WTC11 (cell line): ENCODE measurements at regions not wholly inside any gene's neighbourhood (a gene's known extent, or its start where the extent isn't known, plus 50 kb on each side); places are given as distances from the start of the nearest gene placed in this dataset.

Experiments
- ATAC-seq: fragments of 200-7000 bp; cut with Tn5 transposase; 2 replicates; pipeline ENCODE4 v1.10.0; 2021; ENCODE audit warnings: mild to moderate bottlenecking, moderate library complexity
- CTCF ChIA-PET: fragments of 300-600 bp; sonication (Branson Sonifier 250); formaldehyde crosslinking; loops from one replicate; lab custom pipeline; 2021; ENCODE audit warnings: antibody characterized with exemption; lab: Charles Lee
- POLR2A ChIA-PET: fragments of 350-600 bp; sonication (Branson Sonifier 250); formaldehyde crosslinking; loops from one replicate; lab custom pipeline; 2021; ENCODE audit warnings: antibody characterized with exemption; lab: Charles Lee
- DNase-seq: peaks from one replicate; pipeline ENCODE4 v3.0.0; 2021; ENCODE audit warnings: low spot score
- H3K27ac Mint-ChIP-seq: 2 replicates; pipeline ENCODE4 v1.8.0; 2021; ENCODE audit warnings: mixed read lengths
- H3K27me3 Mint-ChIP-seq: 2 replicates; pipeline ENCODE4 v1.8.0; 2021; ENCODE audit warnings: low read depth, mild to moderate bottlenecking, moderate library complexity, mixed read lengths
- H3K36me3 Mint-ChIP-seq: 2 replicates; pipeline ENCODE4 v1.8.0; 2021; ENCODE audit warnings: mixed read lengths
- H3K4me1 Mint-ChIP-seq: 2 replicates; pipeline ENCODE4 v1.8.0; 2022; ENCODE audit warnings: mixed read lengths
- H3K4me3 Mint-ChIP-seq: 2 replicates; pipeline ENCODE4 v1.8.0; 2021; ENCODE audit warnings: mild to moderate bottlenecking, moderate library complexity, mixed read lengths
- H3K9me3 Mint-ChIP-seq: 2 replicates; pipeline ENCODE4 v1.8.0; 2021; ENCODE audit warnings: mixed read lengths
- ATF1 ChIP-seq: sonication (generic); formaldehyde crosslinking; IDR thresholded peaks from 2 replicates; pipeline ENCODE4 v1.8.1; 2023; ENCODE audit warnings: mild to moderate bottlenecking, moderate library complexity, missing genetic modification reagents
- ATF2 ChIP-seq: sonication (generic); formaldehyde crosslinking; IDR thresholded peaks from 2 replicates; pipeline ENCODE4 v1.8.1; 2022; ENCODE audit warnings: low read depth, missing genetic modification reagents, borderline replicate concordance
- ATF3 ChIP-seq: sonication (generic); formaldehyde crosslinking; conservative IDR thresholded peaks from 2 replicates; pipeline ENCODE4 v1.8.1; 2022; ENCODE audit warnings: mild to moderate bottlenecking, missing genetic modification reagents
- CDX4 ChIP-seq: fragments of 250-450 bp; sonication (Bioruptor Pico); IDR thresholded peaks from 2 replicates; pipeline ENCODE4 v1.9.0; 2021; ENCODE audit warnings: moderate library complexity, mild to moderate bottlenecking, inconsistent platforms, borderline replicate concordance
- CREB1 ChIP-seq: sonication (generic); formaldehyde crosslinking; IDR thresholded peaks from 2 replicates; pipeline ENCODE4 v1.8.0; 2023; ENCODE audit warnings: mild to moderate bottlenecking, missing genetic modification reagents
- CREM ChIP-seq: sonication (generic); formaldehyde crosslinking; IDR thresholded peaks from 2 replicates; pipeline ENCODE4 v1.8.1; 2022; ENCODE audit warnings: mild to moderate bottlenecking, missing genetic modification reagents, moderate library complexity
- ETV6 ChIP-seq: sonication (generic); formaldehyde crosslinking; IDR thresholded peaks from 2 replicates; pipeline ENCODE4 v1.8.1; 2022; ENCODE audit warnings: mild to moderate bottlenecking, missing genetic modification reagents
- FOXJ3 ChIP-seq: sonication (generic); formaldehyde crosslinking; IDR thresholded peaks from 2 replicates; pipeline ENCODE4 v1.9.0; 2021; ENCODE audit warnings: missing genetic modification reagents, mild to moderate bottlenecking, borderline replicate concordance
- FOXK1 ChIP-seq: sonication (generic); formaldehyde crosslinking; IDR thresholded peaks from 2 replicates; pipeline ENCODE4 v1.8.0; 2022; ENCODE audit warnings: mild to moderate bottlenecking, moderate library complexity, missing genetic modification reagents
- HMGA2 ChIP-seq: fragments of 250-450 bp; sonication (Bioruptor Pico); IDR thresholded peaks from 2 replicates; pipeline ENCODE4 v1.4.0; 2021; ENCODE audit warnings: mild to moderate bottlenecking, moderate library complexity
- MLX ChIP-seq: sonication (generic); formaldehyde crosslinking; IDR thresholded peaks from 2 replicates; pipeline ENCODE4 v1.8.1; 2023; ENCODE audit warnings: mild to moderate bottlenecking, missing genetic modification reagents, moderate library complexity
- NFATC4 ChIP-seq: fragments of 250-450 bp; sonication (Bioruptor Pico); IDR thresholded peaks from 2 replicates; pipeline ENCODE4 v1.9.0; 2021; ENCODE audit warnings: mild to moderate bottlenecking
- NFE2L1 ChIP-seq: sonication (generic); formaldehyde crosslinking; IDR thresholded peaks from 2 replicates; pipeline ENCODE4 v1.8.1; 2023; ENCODE audit warnings: missing genetic modification reagents
- NFYB ChIP-seq: sonication (generic); formaldehyde crosslinking; conservative IDR thresholded peaks from 2 replicates; pipeline ENCODE4 v1.8.0; 2022; ENCODE audit warnings: low read depth, missing genetic modification reagents
- NR1H2 ChIP-seq: sonication (generic); formaldehyde crosslinking; IDR thresholded peaks from 2 replicates; pipeline ENCODE4 v1.9.0; 2021; ENCODE audit warnings: mild to moderate bottlenecking, moderate library complexity, missing genetic modification reagents
- NR2C2 ChIP-seq: sonication (generic); formaldehyde crosslinking; IDR thresholded peaks from 2 replicates; pipeline ENCODE4 v1.8.0; 2022; ENCODE audit warnings: mild to moderate bottlenecking, missing genetic modification reagents
- PREB ChIP-seq: sonication (generic); formaldehyde crosslinking; IDR thresholded peaks from 2 replicates; pipeline ENCODE4 v1.8.1; 2022; ENCODE audit warnings: mild to moderate bottlenecking, missing genetic modification reagents, moderate library complexity, borderline replicate concordance
- RELA ChIP-seq: sonication (generic); formaldehyde crosslinking; IDR thresholded peaks from 2 replicates; pipeline ENCODE4 v1.8.1; 2022; ENCODE audit warnings: missing genetic modification reagents, mild to moderate bottlenecking, borderline replicate concordance
- RORB ChIP-seq: fragments of 250-450 bp; sonication (Bioruptor Pico); IDR thresholded peaks from 2 replicates; pipeline ENCODE4 v1.9.0; 2021; ENCODE audit warnings: mild to moderate bottlenecking
- SMAD3 ChIP-seq: sonication (generic); formaldehyde crosslinking; IDR thresholded peaks from 2 replicates; pipeline ENCODE4 v1.8.0; 2022; ENCODE audit warnings: missing genetic modification reagents, mild to moderate bottlenecking, borderline replicate concordance
- SP1 ChIP-seq: sonication (generic); formaldehyde crosslinking; conservative IDR thresholded peaks from 2 replicates; pipeline ENCODE4 v1.8.1; 2022; ENCODE audit warnings: missing genetic modification reagents
- TEAD4 ChIP-seq: sonication (generic); formaldehyde crosslinking; IDR thresholded peaks from 2 replicates; pipeline ENCODE4 v1.8.0; 2022; ENCODE audit warnings: mild to moderate bottlenecking, missing genetic modification reagents
- USF1 ChIP-seq: sonication (generic); formaldehyde crosslinking; IDR thresholded peaks from 2 replicates; pipeline ENCODE4 v1.8.0; 2022; ENCODE audit warnings: mild to moderate bottlenecking, missing genetic modification reagents
- ZBTB21 ChIP-seq: sonication (generic); formaldehyde crosslinking; IDR thresholded peaks from 2 replicates; pipeline ENCODE4 v1.8.1; 2023; ENCODE audit warnings: mild to moderate bottlenecking, missing genetic modification reagents, borderline replicate concordance
- ZMAT4 ChIP-seq: fragments of 250-450 bp; sonication (Bioruptor Pico); IDR thresholded peaks from 2 replicates; pipeline ENCODE4 v1.9.0; 2021; ENCODE audit warnings: mild to moderate bottlenecking
- ZNF219 ChIP-seq: sonication (generic); formaldehyde crosslinking; IDR thresholded peaks from 2 replicates; pipeline ENCODE4 v1.8.0; 2023; ENCODE audit warnings: missing genetic modification reagents, mild to moderate bottlenecking, borderline replicate concordance
- ZNF317 ChIP-seq: sonication (generic); formaldehyde crosslinking; IDR thresholded peaks from 2 replicates; pipeline ENCODE4 v1.8.1; 2023; ENCODE audit warnings: low read depth, mild to moderate bottlenecking, moderate library complexity, missing genetic modification reagents, borderline replicate concordance
- ZNF396 ChIP-seq: fragments of 250-450 bp; sonication (Bioruptor Pico); IDR thresholded peaks from 2 replicates; pipeline ENCODE4 v1.8.0; 2021; ENCODE audit warnings: mild to moderate bottlenecking, moderate library complexity, borderline replicate concordance
- ZNF416 ChIP-seq: fragments of 250-450 bp; sonication (Bioruptor Pico); IDR thresholded peaks from 2 replicates; pipeline ENCODE4 v1.9.0; 2021; ENCODE audit warnings: mild to moderate bottlenecking, inconsistent platforms
- ZNF671 ChIP-seq: fragments of 250-450 bp; sonication (Bioruptor Pico); IDR thresholded peaks from 2 replicates; pipeline ENCODE4 v1.8.0; 2021; ENCODE audit warnings: mild to moderate bottlenecking

- Mint-ChIP-seq H3K4me1 (peaks cover 7% of the 10 kb centered on the region), H3K27ac (no peak overlapping the region), H3K36me3 (no peaks in the 10 kb centered on the region), H3K27me3 (no peaks in the 10 kb centered on the region; the same call in 1 of the 2 replicates), H3K9me3 (no peaks in the 10 kb centered on the region), H3K4me3 (no peak overlapping the region)
- POLR2A ChIA-PET: no interaction called here
- no peak for DNase-seq
- CTCF ChIA-PET: interaction anchor here (0.9 to 1.5 kb wide), 3 partner anchors 16 to 31 kb away, joined by 3 to 4 read pairs (median 3); no protein-coding TSS in a partner anchor
- ATAC-seq: no peak
- TF ChIP-seq ZMAT4 (CRISPR knock-in tag): no peak
- TF ChIP-seq NFE2L1: no peak
- TF ChIP-seq FOXJ3 (CRISPR knock-in tag): no peak
- TF ChIP-seq HMGA2: no peak
- TF ChIP-seq ATF1 (CRISPR knock-in tag): no peak
These were observed 92.2 kb upstream of the TRIM2 start for GRCh38 chr4:153112041-153112441.

- H3K9me3 Mint-ChIP-seq: no peaks in the 10 kb centered on the region
- TF ChIP-seq NR1H2 (CRISPR knock-in tag) (no peak), ZNF671 (CRISPR knock-in tag) (no peak), SP1 (CRISPR knock-in tag) (no peak), ATF1 (CRISPR knock-in tag) (no peak), NR2C2 (no peak), RELA (CRISPR knock-in tag) (no peak), ATF2 (CRISPR knock-in tag) (no peak), PREB (no peak), RORB (no peak)
- no peaks in the 10 kb centered on the region for H3K4me1 Mint-ChIP-seq
- H3K4me3 Mint-ChIP-seq: no peak overlapping the region
- CTCF ChIA-PET: no interaction called here
- H3K27ac Mint-ChIP-seq: no peak overlapping the region
- no peaks in the 10 kb centered on the region for H3K36me3 Mint-ChIP-seq
- POLR2A ChIA-PET: no interaction called here
- no peak for DNase-seq
- ATAC-seq: no peak
- H3K27me3 Mint-ChIP-seq: no peaks in the 10 kb centered on the region; the same call in 1 of the 2 replicates
These were observed 91.0 kb upstream of the TRIM2 start for GRCh38 chr4:153113061-153113837.

- H3K27me3 Mint-ChIP-seq: no peaks in the 10 kb centered on the region; the same call in 1 of the 2 replicates
- no peaks in the 10 kb centered on the region for H3K36me3 Mint-ChIP-seq
- no peak for DNase-seq
- no peak overlapping the region for H3K4me3 Mint-ChIP-seq
- POLR2A ChIA-PET: no interaction called here
- H3K27ac Mint-ChIP-seq: no peak overlapping the region
- H3K4me1 Mint-ChIP-seq: no peaks in the 10 kb centered on the region
- TF ChIP-seq RORB (no peak), NFYB (CRISPR knock-in tag) (no peak), FOXK1 (CRISPR knock-in tag) (no peak), NFATC4 (CRISPR knock-in tag) (no peak), CDX4 (no peak), ETV6 (CRISPR knock-in tag) (no peak), ZNF396 (CRISPR knock-in tag) (no peak), ZNF317 (no peak), ATF3 (CRISPR knock-in tag) (no peak), ZNF219 (no peak), SMAD3 (CRISPR knock-in tag) (no peak), MLX (CRISPR knock-in tag) (no peak), CREB1 (CRISPR knock-in tag) (no peak), TEAD4 (CRISPR knock-in tag) (no peak), CREM (CRISPR knock-in tag) (no peak), ZBTB21 (CRISPR knock-in tag) (no peak), ZNF416 (CRISPR knock-in tag) (no peak), USF1 (CRISPR knock-in tag) (no peak), NFE2L1 (no peak)
- no peaks in the 10 kb centered on the region for H3K9me3 Mint-ChIP-seq
- CTCF ChIA-PET: no interaction called here
- no peak for ATAC-seq
These were observed 90.5 kb upstream of the TRIM2 start for GRCh38 chr4:153113838-153114105.
